GM12891 (cell line): ENCODE measurements at regions not wholly inside any gene's neighbourhood (a gene's known extent, or its start where the extent isn't known, plus 50 kb on each side); places are given as distances from the start of the nearest gene placed in this dataset.

Experiments used
- DNase-seq: peaks from one replicate; pipeline ENCODE4 v3.0.0; 2011; ENCODE audit warnings: low spot score; ENCODE audit not compliant: insufficient read length
- FAIRE-seq: peaks from 2 replicates; lab custom pipeline; 2011; peaks lifted over from hg19 to GRCh38; lab: Jason Lieb, UNC
- PAX5 ChIP-seq: IDR thresholded peaks from 2 replicates; pipeline ENCODE4 v1.6.1; 2011; ENCODE audit warnings: low read length, moderate library complexity, mild to moderate bottlenecking; ENCODE audit not compliant: insufficient read depth, severe bottlenecking
- POLR2A ChIP-seq: IDR thresholded peaks from 2 replicates; pipeline ENCODE4 v1.6.1; 2011; ENCODE audit warnings: low read depth, low read length, control low read depth
- POLR2AphosphoS5 ChIP-seq: IDR thresholded peaks from 2 replicates; pipeline ENCODE4 v1.6.1; 2011; ENCODE audit warnings: low read depth, low read length, control low read depth
- POU2F2 ChIP-seq: IDR thresholded peaks from 2 replicates; pipeline ENCODE4 v1.6.1; 2011; ENCODE audit warnings: low read depth, mild to moderate bottlenecking, control low read depth, low read length, moderate library complexity
- SPI1 ChIP-seq: IDR thresholded peaks from 2 replicates; pipeline ENCODE4 v1.6.1; 2011; ENCODE audit warnings: low read depth, low read length, control low read depth
- TAF1 ChIP-seq: IDR thresholded peaks from 2 replicates; pipeline ENCODE4 v1.6.1; 2011; ENCODE audit warnings: low read depth, low read length, control low read depth

DNA sequence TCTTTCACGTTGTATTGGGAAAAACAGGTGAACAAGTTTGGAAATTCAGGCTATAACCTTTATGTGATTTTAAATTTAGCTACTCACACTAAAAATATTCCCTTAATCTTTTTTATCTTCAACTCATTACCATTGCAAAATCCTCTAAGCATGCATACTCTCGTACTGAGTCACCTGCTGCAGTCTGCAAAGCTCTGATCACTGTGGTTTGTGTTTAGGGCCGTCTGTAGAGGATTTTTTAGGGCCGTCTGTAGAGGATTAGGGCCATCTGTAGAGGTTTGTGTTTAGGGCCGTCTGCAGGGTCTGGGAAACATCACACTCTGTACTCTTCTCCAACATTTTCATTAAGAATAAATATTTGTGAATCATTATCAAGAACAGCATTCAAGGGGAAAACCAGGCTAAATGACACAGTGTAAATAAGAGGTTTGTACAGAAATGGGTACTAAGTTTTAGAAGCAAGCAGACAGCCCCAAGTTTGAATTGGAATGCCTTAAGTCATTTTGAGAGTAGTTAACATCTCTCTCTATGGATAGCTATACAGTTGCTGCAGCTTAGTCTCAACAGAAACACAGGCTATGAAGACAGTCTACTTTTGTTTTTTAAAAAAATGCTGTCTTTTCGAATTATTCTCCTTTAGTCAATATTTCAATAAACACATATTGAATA, 155.0 kb upstream of the TSLP start:
- DNase-seq: no peak
- TF ChIP-seq POU2F2 (no peak), TAF1 (no peak), PAX5 (no peak)
- no peak for FAIRE-seq

DNA sequence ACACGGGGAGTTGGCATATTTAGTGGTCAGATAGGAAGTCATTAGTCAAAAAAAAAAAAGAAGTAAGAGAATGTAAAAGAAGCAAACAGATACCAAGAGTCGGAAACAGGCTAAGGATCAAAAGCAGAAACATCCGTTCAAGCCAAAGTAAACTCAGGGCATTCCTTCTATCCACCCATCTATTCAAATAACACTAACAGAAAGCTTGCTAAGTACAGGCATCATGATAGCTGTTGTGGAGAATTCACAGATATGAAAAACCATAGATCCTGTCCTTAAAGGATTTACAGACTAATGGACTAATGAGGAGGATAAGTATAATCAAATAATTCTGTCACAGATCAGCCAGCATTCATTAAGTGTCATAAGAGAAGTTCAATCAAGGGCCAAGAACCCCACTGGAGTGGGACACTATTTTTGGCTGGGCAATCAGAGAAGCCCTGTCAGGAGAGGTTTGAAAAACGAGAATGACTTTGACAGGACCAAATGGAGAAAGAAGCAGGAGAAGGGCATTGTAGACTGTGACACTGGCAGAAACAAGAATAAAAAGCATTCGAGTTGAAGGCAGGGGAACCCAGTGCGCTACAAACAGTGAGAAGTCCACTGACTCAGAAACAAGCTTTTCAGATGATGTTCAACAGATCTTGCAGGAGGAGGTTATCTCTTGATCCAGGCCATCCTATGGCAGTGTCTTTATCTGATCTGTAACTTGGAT, 154.2 kb upstream of the TSLP start:
- DNase-seq: no peak
- FAIRE-seq: no peak
- no peak for TF ChIP-seq PAX5

- FAIRE-seq: no peak
- no peak for DNase-seq
- TF ChIP-seq TAF1 (no peak), PAX5 (no peak), POLR2AphosphoS5 (no peak), SPI1 (no peak), POLR2A (no peak), POU2F2 (no peak)
These were observed 152.8 kb upstream of the TSLP start for GRCh38 chr5:110918683-110919082.

GRCh38 chr5:110923971-110924370, 147.5 kb upstream of the TSLP start:
- TF ChIP-seq POU2F2 (no peak), PAX5 (no peak), SPI1 (no peak), TAF1 (no peak), POLR2AphosphoS5 (no peak), POLR2A (no peak)
- DNase-seq (no peak), FAIRE-seq (no peak)

DNA sequence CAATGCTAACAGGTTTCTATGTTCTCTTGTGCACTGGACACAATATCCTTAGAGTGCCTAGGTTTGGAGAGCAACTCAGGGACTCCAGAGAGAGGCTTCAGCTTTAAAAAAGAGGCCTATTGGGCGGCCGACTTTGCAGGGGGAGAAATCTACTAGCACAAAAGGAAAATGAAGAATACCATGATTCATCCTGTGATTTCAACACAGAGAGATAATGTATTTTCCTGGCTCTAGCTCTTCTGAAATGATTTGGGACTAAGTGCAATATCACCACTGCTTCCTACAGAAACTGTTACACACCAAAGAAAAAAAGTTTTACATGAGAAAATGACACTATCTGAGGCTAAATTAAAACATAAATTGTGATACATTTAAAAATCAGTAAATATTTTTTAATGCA, 146.1 kb upstream of the TSLP start:
- DNase-seq: no peak
- no peak for TF ChIP-seq POU2F2
- no peak for TF ChIP-seq POLR2AphosphoS5
- TF ChIP-seq POLR2A: no peak
- FAIRE-seq: no peak

- FAIRE-seq (no peak), DNase-seq (no peak)
- TF ChIP-seq POU2F2: no peak
- TF ChIP-seq SPI1: no peak
- no peak for TF ChIP-seq TAF1
- TF ChIP-seq PAX5: no peak
- no peak for TF ChIP-seq POLR2A
- no peak for TF ChIP-seq POLR2AphosphoS5
These were observed 145.6 kb upstream of the TSLP start for GRCh38 chr5:110925916-110926315.

DNA sequence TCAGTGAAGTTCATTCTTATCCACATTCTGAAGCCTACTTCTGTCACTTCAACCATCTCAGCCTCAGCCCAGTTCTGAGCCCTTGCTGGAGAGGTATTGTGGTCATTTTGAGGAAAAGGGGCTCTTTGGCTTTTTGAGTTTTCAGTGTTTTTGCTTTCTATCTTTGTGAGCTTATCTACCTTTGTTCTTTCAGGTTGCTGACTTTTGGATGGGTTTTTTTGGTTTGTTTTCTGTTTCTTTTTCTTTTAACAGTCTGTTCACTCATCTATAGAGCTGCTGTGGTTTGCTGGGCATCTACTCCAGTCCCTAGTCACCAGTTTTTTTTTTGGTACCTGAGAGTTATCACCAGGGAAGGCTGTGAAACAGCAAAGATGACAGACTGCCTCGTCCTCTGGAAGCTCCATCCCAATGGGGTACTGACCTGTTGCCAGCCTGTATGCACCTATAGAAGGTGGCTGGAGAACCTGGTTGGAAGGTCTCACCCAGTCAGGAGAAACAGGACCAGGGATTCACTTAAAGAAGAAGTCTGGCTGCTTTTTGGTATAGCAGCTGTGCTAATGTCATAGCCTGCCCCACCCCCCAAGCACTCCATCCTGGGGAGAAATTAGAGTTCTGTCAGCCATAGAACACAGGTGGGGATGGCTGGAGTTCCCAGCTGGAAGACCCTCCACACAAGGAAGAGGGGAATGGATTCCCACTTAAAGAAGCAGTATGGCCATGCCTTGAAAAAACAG, 138.6 kb upstream of the TSLP start:
- FAIRE-seq: no peak
- TF ChIP-seq POU2F2: no peak
- no peak for TF ChIP-seq PAX5
- TF ChIP-seq POLR2A: no peak
- no peak for TF ChIP-seq SPI1
- no peak for TF ChIP-seq TAF1
- TF ChIP-seq POLR2AphosphoS5: no peak
- DNase-seq: no peak

GRCh38 chr5:110940136-110940535, 131.4 kb upstream of the TSLP start:
- FAIRE-seq: no peak
- DNase-seq: no peak
- TF ChIP-seq PAX5 (no peak), SPI1 (no peak), TAF1 (no peak), POLR2A (no peak), POU2F2 (no peak), POLR2AphosphoS5 (no peak)

DNA sequence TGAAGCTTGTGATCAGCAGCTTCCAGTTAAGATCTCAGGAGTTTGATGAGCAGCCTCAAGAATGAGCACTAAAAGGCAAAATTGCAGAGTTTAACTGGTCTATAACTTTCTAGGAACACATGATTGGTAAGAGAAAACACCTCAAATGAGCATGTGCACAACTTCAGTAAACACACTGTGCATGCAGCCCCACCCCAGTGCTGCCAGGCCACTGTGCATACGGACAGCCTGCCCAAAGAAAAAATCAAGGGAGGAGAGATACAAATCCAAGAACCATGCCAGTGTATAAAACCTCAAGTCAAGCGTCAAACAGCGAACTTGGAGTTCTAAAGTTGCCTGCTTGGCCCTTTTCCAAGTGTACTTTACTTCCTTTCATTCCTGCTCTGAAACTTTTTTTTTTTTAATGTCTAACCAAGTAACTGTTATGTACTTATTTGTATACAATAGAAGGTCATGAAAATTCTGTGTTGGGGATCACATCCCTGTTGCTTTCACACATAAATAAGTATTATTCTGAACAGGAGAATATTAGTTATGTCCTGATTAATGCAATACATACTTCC, 125.6 kb upstream of the TSLP start:
- FAIRE-seq (no peak), DNase-seq (no peak)
- TF ChIP-seq POLR2AphosphoS5 (no peak), TAF1 (no peak), PAX5 (no peak), POLR2A (no peak), POU2F2 (no peak), SPI1 (no peak)

- TF ChIP-seq POLR2AphosphoS5: no peak
- no peak for TF ChIP-seq POLR2A
- TF ChIP-seq SPI1: no peak
- no peak for TF ChIP-seq TAF1
- no peak for TF ChIP-seq POU2F2
- TF ChIP-seq PAX5: no peak
- FAIRE-seq (no peak), DNase-seq (no peak)
These were observed 120.1 kb upstream of the TSLP start for GRCh38 chr5:110951373-110951791.
